ENCODE measurements at regions not wholly inside any gene's neighbourhood (a gene's known extent, or its start where the extent isn't known, plus 50 kb on each side); places are given as distances from the start of the nearest gene placed in this dataset.

DNA sequence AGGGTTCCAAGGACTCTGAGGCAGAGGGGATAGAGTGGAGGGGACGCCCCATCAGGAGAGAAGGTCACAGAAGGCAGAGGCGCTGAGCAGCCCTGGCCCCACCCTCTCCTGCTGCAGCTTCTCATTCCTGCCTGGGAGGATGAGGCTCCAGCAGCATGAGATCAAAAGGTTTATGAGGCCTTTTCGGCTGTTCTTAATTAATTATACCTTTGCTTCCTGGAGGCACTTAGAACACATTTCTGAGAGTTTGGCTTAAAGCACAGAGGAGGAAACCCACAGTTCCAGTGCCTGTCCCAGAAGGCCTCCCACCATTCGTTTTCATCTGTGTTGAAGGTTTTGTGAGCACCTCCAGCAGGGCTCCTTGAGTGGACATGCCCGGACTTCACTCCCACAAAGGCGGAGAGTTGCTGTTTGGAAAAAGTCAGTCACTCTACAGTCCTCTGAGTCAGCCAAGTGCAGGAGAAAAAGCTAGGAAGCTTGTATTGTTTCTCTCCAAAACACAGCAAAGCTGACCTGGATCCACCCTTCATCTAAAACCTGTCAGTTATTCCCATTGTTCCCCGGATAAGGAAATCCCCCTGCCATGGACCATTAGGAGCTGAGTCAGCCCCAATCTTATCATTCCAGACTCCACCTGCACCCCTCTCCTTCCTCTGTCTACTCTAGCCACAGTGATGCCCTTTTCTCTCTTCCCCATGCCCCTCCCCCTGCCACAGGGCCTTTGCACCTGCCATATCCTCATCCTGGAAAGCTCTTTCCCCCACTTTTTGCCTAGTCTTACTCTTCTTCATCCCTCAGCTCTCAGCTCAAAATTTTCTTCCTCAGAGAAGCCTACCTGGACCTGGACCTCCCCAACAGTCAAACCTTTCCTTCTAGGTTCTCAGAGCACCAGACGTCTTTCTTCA is 276.8 kb downstream of the FBXW7 start:
- Histone ChIP-seq H3K79me2 (ENCODE audit: insufficient read depth, low read length) (no peaks in the 10 kb centered on the region), H3K9ac (ENCODE audit: low read depth, low read length, poor library complexity, severe bottlenecking) (no peak overlapping the region), H3K4me3 (ENCODE audit: low read length, poor library complexity, severe bottlenecking) (no peak overlapping the region), H3K9me2 (replicated peaks; ENCODE audit: low read depth, low read length) (no peaks in the 10 kb centered on the region), H3K27me3 (ENCODE audit: insufficient read depth, low read length, poor library complexity, severe bottlenecking) (no peaks in the 10 kb centered on the region), H3K4me1 (ENCODE audit: insufficient read depth, low read length, poor library complexity, severe bottlenecking) (peaks cover 35% of the 10 kb centered on the region), H4K20me1 (ENCODE audit: insufficient read depth, low read length, poor library complexity, severe bottlenecking) (no peaks in the 10 kb centered on the region), H3F3A (ENCODE audit: low read depth) (no peaks in the 10 kb centered on the region), H2AFZ (ENCODE audit: low read length) (peak overlapping the region; percentile 24; the same call in 1 of the 2 replicates), H3K9me3 (ENCODE audit: insufficient read depth, low read depth, low read length) (0 out of 2 replicates have a peak, but pooled peaks cover 6% of the 10 kb centered on the region), H3K4me2 (ENCODE audit: low read depth, low read length, poor library complexity, severe bottlenecking) (peak overlapping the region; percentile 39), H3K36me3 (ENCODE audit: insufficient read depth, low read length) (no peaks in the 10 kb centered on the region)
- no peak for TF ChIP-seq EZH2phosphoT487 (IDR thresholded peaks at IDR 0.05; ENCODE audit: borderline replicate concordance)
- TF ChIP-seq, protein P1, sequence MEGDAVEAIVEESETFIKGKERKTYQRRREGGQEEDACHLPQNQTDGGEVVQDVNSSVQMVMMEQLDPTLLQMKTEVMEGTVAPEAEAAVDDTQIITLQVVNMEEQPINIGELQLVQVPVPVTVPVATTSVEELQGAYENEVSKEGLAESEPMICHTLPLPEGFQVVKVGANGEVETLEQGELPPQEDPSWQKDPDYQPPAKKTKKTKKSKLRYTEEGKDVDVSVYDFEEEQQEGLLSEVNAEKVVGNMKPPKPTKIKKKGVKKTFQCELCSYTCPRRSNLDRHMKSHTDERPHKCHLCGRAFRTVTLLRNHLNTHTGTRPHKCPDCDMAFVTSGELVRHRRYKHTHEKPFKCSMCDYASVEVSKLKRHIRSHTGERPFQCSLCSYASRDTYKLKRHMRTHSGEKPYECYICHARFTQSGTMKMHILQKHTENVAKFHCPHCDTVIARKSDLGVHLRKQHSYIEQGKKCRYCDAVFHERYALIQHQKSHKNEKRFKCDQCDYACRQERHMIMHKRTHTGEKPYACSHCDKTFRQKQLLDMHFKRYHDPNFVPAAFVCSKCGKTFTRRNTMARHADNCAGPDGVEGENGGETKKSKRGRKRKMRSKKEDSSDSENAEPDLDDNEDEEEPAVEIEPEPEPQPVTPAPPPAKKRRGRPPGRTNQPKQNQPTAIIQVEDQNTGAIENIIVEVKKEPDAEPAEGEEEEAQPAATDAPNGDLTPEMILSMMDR (conservative IDR thresholded peaks at IDR 0.05; ENCODE audit: low read length): no peak

DNA sequence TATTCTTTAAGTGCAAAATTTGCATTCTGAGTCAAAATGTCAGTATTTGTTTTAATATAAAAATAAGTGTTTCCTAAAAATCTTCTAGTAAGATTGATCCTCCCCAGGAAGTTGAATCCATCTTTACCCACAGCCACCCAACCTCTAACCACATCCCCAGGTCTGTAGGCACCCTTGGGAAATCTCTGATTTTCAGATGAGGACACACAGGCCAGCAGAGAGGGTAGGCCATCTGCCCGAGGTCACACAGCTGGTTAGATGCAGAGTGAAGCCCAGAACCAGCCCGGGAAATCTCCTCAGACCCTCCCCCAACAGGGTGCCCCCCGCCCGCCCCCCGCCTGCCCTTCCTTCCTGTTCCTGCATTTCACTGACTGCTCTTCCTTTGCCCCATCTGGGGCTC is 277.5 kb downstream of the FBXW7 start:
- Histone ChIP-seq H3K4me3 (ENCODE audit: low read length, poor library complexity, severe bottlenecking) (no peak overlapping the region), H4K20me1 (ENCODE audit: insufficient read depth, low read length, poor library complexity, severe bottlenecking) (no peaks in the 10 kb centered on the region), H3K79me2 (ENCODE audit: insufficient read depth, low read length) (no peaks in the 10 kb centered on the region), H3K36me3 (ENCODE audit: insufficient read depth, low read length) (no peaks in the 10 kb centered on the region), H3F3A (ENCODE audit: low read depth) (no peaks in the 10 kb centered on the region), H3K9me2 (replicated peaks; ENCODE audit: low read depth, low read length) (no peaks in the 10 kb centered on the region), H2AFZ (ENCODE audit: low read length) (no peak overlapping the region), H3K4me1 (ENCODE audit: insufficient read depth, low read length, poor library complexity, severe bottlenecking) (peaks cover 35% of the 10 kb centered on the region), H3K9ac (ENCODE audit: low read depth, low read length, poor library complexity, severe bottlenecking) (no peak overlapping the region), H3K27me3 (ENCODE audit: insufficient read depth, low read length, poor library complexity, severe bottlenecking) (no peaks in the 10 kb centered on the region), H3K9me3 (ENCODE audit: insufficient read depth, low read depth, low read length) (0 out of 2 replicates have a peak, but pooled peaks cover 6% of the 10 kb centered on the region), H3K4me2 (ENCODE audit: low read depth, low read length, poor library complexity, severe bottlenecking) (peak overlapping the region; percentile 39)
- no peak for TF ChIP-seq EZH2phosphoT487 (IDR thresholded peaks at IDR 0.05; ENCODE audit: borderline replicate concordance)
- TF ChIP-seq, protein P1 (conservative IDR thresholded peaks at IDR 0.05; ENCODE audit: low read length): no peak

DNA sequence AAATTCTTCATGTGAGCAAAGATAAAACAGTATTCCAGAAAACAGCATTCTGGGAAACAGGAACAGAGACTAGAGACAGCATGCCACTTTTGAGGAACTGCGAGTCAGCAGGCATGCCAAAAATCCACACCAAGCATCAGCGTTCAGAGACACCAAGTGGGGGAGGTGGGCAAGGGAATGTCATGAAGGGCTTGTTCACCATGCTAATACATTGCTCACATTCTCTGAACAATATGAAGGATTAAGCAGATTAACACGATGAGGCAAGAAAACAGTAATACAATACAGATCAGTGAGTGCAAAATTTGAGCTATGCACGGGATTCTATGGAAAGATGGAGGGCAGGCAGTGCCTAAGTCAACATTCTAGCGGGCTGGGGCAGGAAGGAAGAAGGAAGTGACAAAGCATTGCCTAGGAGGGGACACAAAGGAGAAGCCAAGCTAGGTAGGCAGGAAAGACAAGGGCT is 278.3 kb downstream of the FBXW7 start:
- Histone ChIP-seq H3F3A (ENCODE audit: low read depth) (no peaks in the 10 kb centered on the region), H3K9ac (ENCODE audit: low read depth, low read length, poor library complexity, severe bottlenecking) (no peak overlapping the region), H3K4me3 (ENCODE audit: low read length, poor library complexity, severe bottlenecking) (no peak overlapping the region), H3K4me2 (ENCODE audit: low read depth, low read length, poor library complexity, severe bottlenecking) (no peak overlapping the region), H3K79me2 (ENCODE audit: insufficient read depth, low read length) (no peaks in the 10 kb centered on the region), H3K36me3 (ENCODE audit: insufficient read depth, low read length) (no peaks in the 10 kb centered on the region), H3K9me2 (replicated peaks; ENCODE audit: low read depth, low read length) (no peaks in the 10 kb centered on the region), H4K20me1 (ENCODE audit: insufficient read depth, low read length, poor library complexity, severe bottlenecking) (no peaks in the 10 kb centered on the region), H3K9me3 (ENCODE audit: insufficient read depth, low read depth, low read length) (0 out of 2 replicates have a peak, but pooled peaks cover 6% of the 10 kb centered on the region), H2AFZ (ENCODE audit: low read length) (peak overlapping the region; percentile 14; the same call in 1 of the 2 replicates), H3K4me1 (ENCODE audit: insufficient read depth, low read length, poor library complexity, severe bottlenecking) (peaks cover 35% of the 10 kb centered on the region), H3K27me3 (ENCODE audit: insufficient read depth, low read length, poor library complexity, severe bottlenecking) (no peaks in the 10 kb centered on the region)
- TF ChIP-seq, protein P1 (conservative IDR thresholded peaks at IDR 0.05; ENCODE audit: low read length): no peak
- TF ChIP-seq EZH2phosphoT487 (IDR thresholded peaks at IDR 0.05; ENCODE audit: borderline replicate concordance): no peak

All from Loucy (cell line).